Breast epithelium (tissue), 3 donors: ENCODE measurements at regions not wholly inside any gene's neighbourhood (a gene's known extent, or its start where the extent isn't known, plus 50 kb on each side); places are given as distances from the start of the nearest gene placed in this dataset.

Experiments used
- CTCF ChIP-seq, 3 donors: fragments of 450-650 bp; IDR thresholded peaks; one replicate each; pipeline ENCODE4 v1.5.1; 2016 to 2017; ENCODE audit warnings: antibody characterized with exemption in 3 of 3, mild to moderate bottlenecking in 3 of 3, moderate library complexity in 3 of 3
- POLR2A ChIP-seq: fragments of 450-650 bp; IDR thresholded peaks from one replicate; pipeline ENCODE4 v1.6.1; 2016; ENCODE audit warnings: antibody characterized with exemption, mild to moderate bottlenecking, moderate library complexity

DNA sequence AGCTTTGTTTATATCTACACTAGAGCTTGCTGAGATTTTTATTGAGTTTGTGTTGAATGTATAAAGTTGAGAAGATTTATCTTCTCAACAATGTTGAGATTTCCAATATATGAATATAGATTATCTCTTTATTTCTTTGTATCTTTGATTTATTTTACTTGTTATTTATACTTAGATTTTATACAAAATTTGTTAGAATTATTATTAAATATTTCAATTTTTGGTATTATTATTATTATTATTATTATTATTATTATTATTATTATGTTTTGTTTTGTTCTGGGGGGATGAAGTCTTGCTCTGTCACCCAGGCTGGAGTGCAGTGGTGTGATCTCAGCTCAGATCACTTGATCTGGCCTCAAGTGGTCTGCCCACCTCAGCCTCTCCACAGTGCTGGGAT is 322.5 kb downstream of the PPARGC1A start:
- TF ChIP-seq CTCF (IDR thresholded peaks at IDR 0.05), result no peak
- TF ChIP-seq POLR2A, result no peak
